ENCODE measurements at regions not wholly inside any gene's neighbourhood (a gene's known extent, or its start where the extent isn't known, plus 50 kb on each side); places are given as distances from the start of the nearest gene placed in this dataset.

DNA sequence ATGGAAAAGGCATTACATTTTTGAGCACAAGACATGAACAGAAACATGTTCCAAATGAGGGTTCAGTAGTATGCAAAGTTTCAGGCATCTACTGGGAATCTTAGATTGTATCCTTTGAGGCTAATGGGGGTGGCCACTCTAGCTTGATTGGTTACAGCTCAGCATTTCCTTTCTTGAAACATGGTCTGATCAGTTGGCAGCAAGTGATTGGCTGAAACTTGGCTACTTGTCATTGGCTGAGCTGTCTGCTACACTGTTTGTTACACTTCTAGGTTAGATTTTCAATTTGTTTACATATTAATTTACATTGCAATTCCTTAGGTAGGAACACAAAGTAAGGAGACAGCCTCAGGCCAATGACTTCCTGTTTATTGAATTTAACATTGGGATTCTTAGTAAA lies 918.0 kb upstream of the SEL1L start:
- no peak for DNase-seq (ENCODE audit: low read depth)
- H3K4me3 ChIP-seq (ENCODE audit: low read depth, low read length) = no peak overlapping the region
- TF ChIP-seq, protein P1, sequence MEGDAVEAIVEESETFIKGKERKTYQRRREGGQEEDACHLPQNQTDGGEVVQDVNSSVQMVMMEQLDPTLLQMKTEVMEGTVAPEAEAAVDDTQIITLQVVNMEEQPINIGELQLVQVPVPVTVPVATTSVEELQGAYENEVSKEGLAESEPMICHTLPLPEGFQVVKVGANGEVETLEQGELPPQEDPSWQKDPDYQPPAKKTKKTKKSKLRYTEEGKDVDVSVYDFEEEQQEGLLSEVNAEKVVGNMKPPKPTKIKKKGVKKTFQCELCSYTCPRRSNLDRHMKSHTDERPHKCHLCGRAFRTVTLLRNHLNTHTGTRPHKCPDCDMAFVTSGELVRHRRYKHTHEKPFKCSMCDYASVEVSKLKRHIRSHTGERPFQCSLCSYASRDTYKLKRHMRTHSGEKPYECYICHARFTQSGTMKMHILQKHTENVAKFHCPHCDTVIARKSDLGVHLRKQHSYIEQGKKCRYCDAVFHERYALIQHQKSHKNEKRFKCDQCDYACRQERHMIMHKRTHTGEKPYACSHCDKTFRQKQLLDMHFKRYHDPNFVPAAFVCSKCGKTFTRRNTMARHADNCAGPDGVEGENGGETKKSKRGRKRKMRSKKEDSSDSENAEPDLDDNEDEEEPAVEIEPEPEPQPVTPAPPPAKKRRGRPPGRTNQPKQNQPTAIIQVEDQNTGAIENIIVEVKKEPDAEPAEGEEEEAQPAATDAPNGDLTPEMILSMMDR (IDR thresholded peaks at IDR 0.05; ENCODE audit: insufficient read depth, low read depth, low read length, missing control alignments) = no peak

- H3K4me3 ChIP-seq (ENCODE audit: low read depth, low read length) = no peak overlapping the region
These were observed 948.7 kb upstream of the SEL1L start for GRCh38 chr14:82482345-82482744.

GRCh38 chr14:82488473-82488872 lies 954.8 kb upstream of the SEL1L start:
- no peak overlapping the region for H3K4me3 ChIP-seq (ENCODE audit: low read depth, low read length)
- DNase-seq (ENCODE audit: low read depth) = no peak
- TF ChIP-seq, protein P1 (IDR thresholded peaks at IDR 0.05; ENCODE audit: insufficient read depth, low read depth, low read length, missing control alignments) = no peak

More at GRCh38 chr14:82482345-82482744, 948.7 kb upstream of the SEL1L start:
- DNase-seq (ENCODE audit: low read depth) = no peak
- TF ChIP-seq, protein P1 (IDR thresholded peaks at IDR 0.05; ENCODE audit: insufficient read depth, low read depth, low read length, missing control alignments) = no peak

GRCh38 chr14:82490397-82490796 lies 956.7 kb upstream of the SEL1L start:
- TF ChIP-seq, protein P1 (IDR thresholded peaks at IDR 0.05; ENCODE audit: insufficient read depth, low read depth, low read length, missing control alignments) = no peak
- no peak for DNase-seq (ENCODE audit: low read depth)
- no peak overlapping the region for H3K4me3 ChIP-seq (ENCODE audit: low read depth, low read length)

DNA sequence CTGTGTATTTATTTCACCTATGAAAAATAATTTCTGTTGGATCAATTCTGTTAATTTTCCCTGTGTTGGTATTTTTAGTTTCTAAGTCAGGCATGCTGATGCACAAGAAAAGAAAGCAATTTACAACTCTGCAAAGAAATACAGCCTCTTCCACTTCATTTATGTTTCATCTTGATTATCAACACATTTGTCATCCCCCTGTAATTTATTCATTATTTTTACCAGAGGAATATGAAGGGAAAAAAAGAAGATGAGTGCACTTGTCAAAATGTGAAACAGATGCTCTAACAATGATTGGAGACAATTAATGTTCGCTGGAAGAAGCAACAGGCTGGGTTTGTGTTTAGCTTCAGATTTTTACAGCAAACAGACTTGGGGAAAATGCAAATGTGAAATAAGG lies 958.5 kb upstream of the SEL1L start:
- no peak for DNase-seq (ENCODE audit: low read depth)
- TF ChIP-seq, protein P1 (IDR thresholded peaks at IDR 0.05; ENCODE audit: insufficient read depth, low read depth, low read length, missing control alignments) = no peak
- no peak overlapping the region for H3K4me3 ChIP-seq (ENCODE audit: low read depth, low read length)

DNA sequence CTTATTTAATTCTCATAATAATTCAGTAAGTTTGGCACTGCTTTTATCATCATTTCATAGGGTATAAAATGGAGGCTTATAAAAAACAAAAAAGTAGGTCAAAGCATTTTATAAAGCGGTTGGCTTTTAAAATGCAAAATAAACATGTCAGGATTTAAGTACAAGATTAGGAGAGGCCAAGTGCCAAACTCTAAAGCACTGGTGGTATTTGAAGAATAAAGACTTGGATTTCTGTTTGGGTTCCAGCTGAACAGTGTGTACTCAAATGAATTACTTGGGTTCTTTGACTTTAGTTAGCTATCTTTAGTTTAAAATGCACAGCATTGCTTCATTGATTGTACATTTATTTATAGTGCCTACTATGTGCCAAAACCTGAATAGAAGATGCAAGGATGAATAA lies 966.6 kb upstream of the SEL1L start:
- TF ChIP-seq, protein P1 (IDR thresholded peaks at IDR 0.05; ENCODE audit: insufficient read depth, low read depth, low read length, missing control alignments) = no peak
- DNase-seq (ENCODE audit: low read depth) = no peak
- H3K4me3 ChIP-seq (ENCODE audit: low read depth, low read length) = no peak overlapping the region

DNA sequence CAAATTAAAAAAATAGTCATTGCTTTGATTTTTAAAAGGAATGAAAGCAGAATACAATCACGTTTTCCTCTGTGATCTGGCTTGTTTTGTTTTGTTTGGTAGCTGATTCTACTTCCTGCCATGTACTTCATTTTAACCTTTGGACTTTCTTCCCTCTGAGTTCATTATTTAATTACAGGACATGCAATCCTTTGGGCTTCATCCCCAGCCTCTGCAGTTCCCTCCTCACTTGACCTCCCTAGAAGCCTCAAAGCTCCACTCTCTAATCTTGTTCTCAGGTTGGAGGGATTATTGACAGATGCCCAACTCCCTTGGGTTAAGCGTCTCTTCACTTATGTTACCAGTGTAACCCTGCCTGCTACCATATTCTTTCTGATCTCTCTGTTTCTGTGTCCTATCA lies 967.9 kb upstream of the SEL1L start:
- TF ChIP-seq, protein P1 (IDR thresholded peaks at IDR 0.05; ENCODE audit: insufficient read depth, low read depth, low read length, missing control alignments) = no peak
- H3K4me3 ChIP-seq (ENCODE audit: low read depth, low read length) = no peak overlapping the region
- DNase-seq (ENCODE audit: low read depth) = no peak

All from GM12865 (cell line).